ENCODE measurements at regions not wholly inside any gene's neighbourhood (a gene's known extent, or its start where the extent isn't known, plus 50 kb on each side); places are given as distances from the start of the nearest gene placed in this dataset.

GRCh38 chr20:58102744-58103516 lies 125.5 kb downstream of the ANKRD60 start:
- no peak overlapping the region for H2AFZ ChIP-seq (replicated peaks; ENCODE audit: low read length, poor library complexity)
- H4K5ac ChIP-seq (ENCODE audit: low read depth, low read length), result no peak overlapping the region
- no peaks in the 10 kb centered on the region for H3K36me3 ChIP-seq (ENCODE audit: control insufficient read depth, insufficient read depth, low read length)
- H2BK15ac ChIP-seq (ENCODE audit: low read depth, low read length), result no peak overlapping the region
- no peak overlapping the region for H3K56ac ChIP-seq (ENCODE audit: extremely low read depth, insufficient read depth, low read length)
- no peak overlapping the region for H2AK9ac ChIP-seq (replicated peaks; ENCODE audit: low read depth, low read length, poor library complexity)
- H3K23ac ChIP-seq (ENCODE audit: low read depth, low read length), result no peak overlapping the region
- BruUV-seq (replicated peaks), result no TSS peak
- H3K9me3 ChIP-seq (ENCODE audit: control insufficient read depth, insufficient read depth, low read length), result no peaks in the 10 kb centered on the region
- in situ Hi-C loops (cut with MboI; ENCODE audit: low sequenced_read_pairs), result no loop called here
- ATAC-seq (ENCODE audit: low read depth), result no peak
- POLR2A ChIA-PET (ENCODE audit: unreplicated experiment), result interaction anchor here (0.6 kb wide), 1 partner anchor 45 kb away, joined by 6 read pairs; no protein-coding TSS in a partner anchor
- H3K27me3 ChIP-seq (ENCODE audit: control insufficient read depth, insufficient read depth, low read length), result peaks cover 2% of the 10 kb centered on the region
- DNase-seq, result no peak
- no peak overlapping the region for H2BK5ac ChIP-seq (ENCODE audit: low read depth, low read length, poor library complexity, severe bottlenecking)
- H4K20me1 ChIP-seq (ENCODE audit: insufficient read depth, low read length), result no peaks in the 10 kb centered on the region
- no peak overlapping the region for H3K18ac ChIP-seq (ENCODE audit: low read depth, low read length)
- H3K9ac ChIP-seq (ENCODE audit: low read depth, low read length), result no peak overlapping the region
- CTCF ChIA-PET, result interaction anchor here (1.2 kb wide), 1 partner anchor 449 kb away, joined by 3 read pairs; no protein-coding TSS in a partner anchor
- H3K4me2 ChIP-seq (ENCODE audit: low read depth, low read length), result no peak overlapping the region
- no peaks in the 10 kb centered on the region for H3K4me1 ChIP-seq (ENCODE audit: control insufficient read depth, insufficient read depth, low read length)
- H2BK120ac ChIP-seq (ENCODE audit: low read depth, low read length), result no peak overlapping the region
- H2AK5ac ChIP-seq (ENCODE audit: low read depth, low read length), result no peak overlapping the region
- no peak overlapping the region for H4K91ac ChIP-seq (ENCODE audit: insufficient read depth, low read depth, low read length)
- WGBS, 2 experiments (ENCODE audit: extremely low coverage in 2 of 2, insufficient read length in 1 of 2), result no CpG with 5 or more reads among the region's 7 CpGs
- no peak overlapping the region for H2BK20ac ChIP-seq (ENCODE audit: low read depth, low read length)
- intact Hi-C loops (cut with micrococcal nuclease), result no loop called here
- no peaks in the 10 kb centered on the region for H3K79me1 ChIP-seq (ENCODE audit: low read depth in 1 of 2, low read length in 2 of 2)
- no peak overlapping the region for H3K14ac ChIP-seq (replicated peaks; ENCODE audit: low read depth, low read length)
- TF ChIP-seq CEBPB (IDR thresholded peaks at IDR 0.05; ENCODE audit: low read depth, low read length) (no peak), CHD1 (IDR thresholded peaks at IDR 0.05; ENCODE audit: low read depth, low read length) (no peak), RCOR1 (IDR thresholded peaks at IDR 0.05; ENCODE audit: insufficient replicate concordance, low read length) (no peak), NFE2L2 (IDR thresholded peaks at IDR 0.05; ENCODE audit: low read depth, low read length) (no peak), CTCF (conservative IDR thresholded peaks at IDR 0.05; ENCODE audit: low read depth, low read length) (no peak), MAZ (IDR thresholded peaks at IDR 0.05; ENCODE audit: borderline replicate concordance, low read depth, low read length) (no peak), RAD21 (IDR thresholded peaks at IDR 0.05; ENCODE audit: low read length) (no peak), ELK1 (IDR thresholded peaks at IDR 0.05; ENCODE audit: borderline replicate concordance, low read depth, low read length) (no peak), MXI1 (IDR thresholded peaks at IDR 0.05; ENCODE audit: borderline replicate concordance, low read depth, low read length) (no peak), BHLHE40 (IDR thresholded peaks at IDR 0.05; ENCODE audit: low read depth, low read length) (no peak), RFX5 (IDR thresholded peaks at IDR 0.05; ENCODE audit: low read depth, low read length) (no peak), POLR2A (IDR thresholded peaks at IDR 0.05; ENCODE audit: low read depth, low read length) (no peak), SMC3 (IDR thresholded peaks at IDR 0.05; ENCODE audit: low read depth, low read length) (no peak), USF2 (IDR thresholded peaks at IDR 0.05; ENCODE audit: low read depth, low read length) (no peak), MAFK (IDR thresholded peaks at IDR 0.05; ENCODE audit: low read depth, low read length) (no peak), FOS (IDR thresholded peaks at IDR 0.05; ENCODE audit: low read depth, low read length) (no peak)
- dilution Hi-C loops (cut with HindIII; ENCODE audit: low sequenced_read_pairs, unreplicated experiment), result no loop called here
- H3K9me1 ChIP-seq (ENCODE audit: insufficient read depth, low read length), result no peaks in the 10 kb centered on the region
- no peak overlapping the region for H3K4ac ChIP-seq (ENCODE audit: low read depth, low read length)
- H3K27ac ChIP-seq (ENCODE audit: insufficient read depth, low read length), result no peak overlapping the region
- no peak overlapping the region for H3K4me3 ChIP-seq (ENCODE audit: insufficient read depth, low read depth, low read length)
- no peak overlapping the region for H4K8ac ChIP-seq (ENCODE audit: low read depth in 2 of 2, low read length in 2 of 2)

Data from IMR-90 (cell line).